Colon (tissue), 2 donors: ENCODE measurements at regions not wholly inside any gene's neighbourhood (a gene's known extent, or its start where the extent isn't known, plus 50 kb on each side); places are given as distances from the start of the nearest gene placed in this dataset.

Experiments
- FAIRE-seq: peaks from 2 replicates; lab custom pipeline; 2012; peaks lifted over from hg19 to GRCh38; lab: Jason Lieb, UNC
- donor health status: control.
- donor health status: control.

DNA sequence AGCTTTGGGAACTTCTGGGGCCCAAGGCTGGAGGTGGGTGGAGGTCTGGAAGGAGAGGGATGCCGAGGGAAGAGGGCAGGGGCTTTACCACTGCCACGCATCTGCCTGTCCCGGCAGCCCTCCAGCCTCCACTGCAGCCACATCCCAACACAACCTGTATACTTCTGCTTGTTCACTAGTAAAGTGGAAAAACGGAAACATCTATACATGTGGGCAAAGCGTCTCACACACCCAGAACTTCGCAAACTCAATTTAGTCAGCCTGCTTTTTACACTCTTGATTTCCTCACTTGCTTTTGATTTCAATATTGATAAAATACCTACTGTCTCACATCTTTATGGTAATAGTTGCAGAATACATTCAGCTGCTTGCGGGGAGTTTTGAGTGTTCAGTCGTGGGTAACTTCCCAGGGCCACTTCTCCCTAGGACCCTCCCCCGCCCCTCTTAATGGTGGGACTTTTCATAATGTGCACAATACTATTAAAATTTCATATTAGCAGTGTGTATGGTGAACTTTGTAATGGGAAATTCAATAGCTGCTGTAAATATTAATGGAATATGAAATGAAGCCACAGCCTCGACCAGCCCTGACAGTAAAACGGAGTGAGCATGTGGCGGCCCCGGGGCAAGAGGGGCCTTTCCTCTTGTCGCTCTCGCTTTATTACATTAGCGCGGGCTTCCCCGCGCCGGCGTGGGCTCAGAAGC is 85.2 kb downstream of the NR2F2 start:
- FAIRE-seq, result no peak

DNA sequence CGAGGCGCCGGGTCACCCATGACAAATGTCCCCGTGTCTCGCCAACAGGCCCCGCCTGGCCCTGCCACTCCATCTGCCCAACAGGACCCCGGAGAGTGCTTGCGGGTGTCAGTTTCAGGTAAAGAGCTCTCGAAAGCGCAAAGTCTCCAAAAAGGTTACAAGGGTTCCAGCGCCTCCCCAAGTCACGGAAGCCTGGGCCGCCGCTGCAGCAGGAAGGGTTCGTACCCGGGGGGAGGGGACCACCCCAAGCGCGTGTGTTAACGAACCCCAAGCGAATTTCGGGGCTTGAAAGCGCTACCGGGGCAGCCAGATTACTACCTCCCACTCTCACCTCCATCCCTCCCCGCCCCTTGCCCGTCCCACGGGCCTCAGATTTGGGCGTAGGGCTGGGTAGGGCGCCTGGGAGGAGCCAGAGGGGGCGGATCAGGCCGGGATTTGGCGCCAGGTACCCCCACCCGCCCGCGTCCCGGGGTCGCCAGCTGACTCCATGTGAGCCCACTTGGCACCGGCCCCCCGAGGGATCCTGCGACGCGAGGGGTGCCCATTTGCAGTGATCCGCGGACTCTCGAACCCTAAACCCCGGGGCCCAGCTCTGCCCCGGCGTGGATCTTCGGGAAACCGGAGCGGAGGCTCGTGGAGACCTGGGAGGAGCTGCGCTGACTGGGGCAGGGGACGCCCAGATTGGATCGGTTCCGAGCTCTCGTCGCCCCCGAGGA is 85.9 kb downstream of the NR2F2 start:
- no peak for FAIRE-seq

- no peak for FAIRE-seq
Measured at GRCh38 chr15:96416934-96417759, 86.6 kb downstream of the NR2F2 start.

GRCh38 chr15:96417760-96418130 is 87.2 kb downstream of the NR2F2 start:
- no peak for FAIRE-seq

DNA sequence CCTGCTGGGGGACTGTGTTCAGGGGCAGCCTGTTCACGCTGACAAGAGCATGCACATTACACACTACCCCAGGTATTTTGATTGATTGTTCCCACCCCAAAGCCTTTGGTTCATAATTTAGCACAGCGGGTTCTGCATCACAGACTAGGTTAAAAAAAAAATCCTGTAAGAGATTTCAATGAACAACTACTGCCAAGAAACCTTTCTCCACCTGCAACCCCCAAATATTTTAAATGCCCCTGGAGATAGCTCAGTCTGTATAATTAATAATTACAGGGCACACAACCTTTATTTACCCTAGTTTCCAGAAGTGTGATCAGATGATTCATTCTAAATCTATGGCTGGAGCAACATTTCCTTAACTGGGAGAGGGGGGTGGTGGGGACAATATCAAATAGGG is 87.6 kb downstream of the NR2F2 start:
- FAIRE-seq, result no peak

GRCh38 chr15:96421178-96421601 is 90.7 kb downstream of the NR2F2 start:
- FAIRE-seq, result no peak

- no peak for FAIRE-seq
Measured at GRCh38 chr15:96422125-96422524, 91.6 kb downstream of the NR2F2 start.

- no peak for FAIRE-seq
Measured at GRCh38 chr15:96424674-96425073, 94.2 kb downstream of the NR2F2 start.

- no peak for FAIRE-seq
Measured at GRCh38 chr15:96428742-96429141, 98.2 kb downstream of the NR2F2 start.

GRCh38 chr15:96431786-96432185 is 101.3 kb downstream of the NR2F2 start:
- no peak for FAIRE-seq

GRCh38 chr15:96435022-96435421 is 104.5 kb downstream of the NR2F2 start:
- no peak for FAIRE-seq

GRCh38 chr15:96435841-96436240 is 105.3 kb downstream of the NR2F2 start:
- FAIRE-seq, result no peak

DNA sequence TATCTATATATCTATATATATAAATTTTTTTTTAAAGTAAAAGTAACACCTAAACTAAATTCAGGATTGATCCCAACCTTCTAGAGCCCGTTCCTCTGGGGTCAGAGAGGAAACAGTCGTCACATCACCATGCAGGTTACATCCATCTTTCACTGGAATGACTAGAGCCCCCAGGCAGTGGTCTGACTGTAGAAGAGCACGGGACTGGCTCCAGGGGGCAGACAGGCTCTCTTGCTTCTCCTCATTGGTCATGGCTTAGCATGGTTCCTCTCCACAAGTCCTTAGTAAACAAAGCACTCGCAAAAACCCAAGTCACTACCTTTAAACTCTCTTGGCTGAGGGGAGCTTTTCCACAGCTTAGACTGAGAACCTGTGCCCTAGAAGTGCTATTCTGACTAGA is 110.5 kb downstream of the NR2F2 start:
- no peak for FAIRE-seq

- FAIRE-seq, result no peak
Measured at GRCh38 chr15:96442076-96442475, 111.6 kb downstream of the NR2F2 start.

DNA sequence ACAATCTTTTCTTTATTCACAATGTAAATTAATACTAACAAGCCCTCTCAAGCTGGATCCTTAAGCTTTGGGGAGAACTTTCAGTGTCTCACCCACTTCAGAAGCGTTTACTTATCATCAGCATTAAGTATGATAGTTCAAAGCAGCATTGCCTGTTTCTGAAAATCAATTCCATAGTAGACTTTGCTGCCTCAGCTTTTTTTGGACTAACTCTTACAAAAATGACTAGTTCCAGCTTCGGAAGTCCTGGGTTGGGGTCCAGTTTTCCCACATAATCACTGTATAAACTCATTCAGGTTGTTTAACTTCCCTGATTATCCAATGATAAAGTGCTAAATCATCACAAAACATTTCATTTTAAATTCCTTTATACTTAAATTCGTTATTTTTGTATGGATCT is 114.4 kb downstream of the NR2F2 start:
- FAIRE-seq, result no peak

DNA sequence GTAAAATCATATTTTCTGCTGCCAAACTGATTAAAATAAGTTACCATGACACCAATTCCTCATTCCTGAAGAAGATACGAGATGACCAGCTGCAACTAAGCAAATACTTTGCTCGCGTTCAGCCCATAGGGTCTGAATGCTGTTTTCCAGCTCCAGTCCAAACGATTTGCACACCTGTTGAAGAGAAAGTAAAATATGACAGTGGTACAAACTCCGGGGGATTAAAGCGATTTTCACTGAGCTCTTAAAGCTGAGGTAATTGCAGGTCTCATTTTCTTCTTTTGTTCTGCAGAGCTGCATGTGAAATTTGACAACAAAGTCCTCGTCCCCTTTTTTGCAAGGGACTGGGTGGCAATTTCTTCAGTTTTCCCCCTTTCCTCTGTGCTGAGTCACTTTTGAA is 118.4 kb downstream of the NR2F2 start:
- FAIRE-seq, result no peak

DNA sequence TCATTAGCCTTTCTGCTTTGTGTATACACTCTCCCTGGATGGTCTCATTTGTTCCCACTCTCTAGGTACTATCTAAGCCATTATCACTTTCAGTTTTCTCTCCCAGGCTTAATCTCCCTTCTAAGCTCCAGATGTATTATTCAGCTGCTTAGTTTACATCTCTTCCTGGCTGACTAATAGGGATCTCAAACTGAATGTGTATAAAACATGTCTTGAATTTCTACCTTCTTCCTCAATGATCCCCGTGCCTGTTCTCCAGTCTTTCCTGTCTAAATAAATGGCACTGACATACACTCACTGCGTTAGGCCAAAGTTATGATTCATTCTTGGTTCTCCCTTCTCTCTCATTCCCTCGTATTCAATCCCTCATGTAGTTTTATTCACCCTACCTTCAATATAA is 127.3 kb downstream of the NR2F2 start:
- no peak for FAIRE-seq

- no peak for FAIRE-seq
Measured at GRCh38 chr15:96460106-96460505, 129.6 kb downstream of the NR2F2 start.

DNA sequence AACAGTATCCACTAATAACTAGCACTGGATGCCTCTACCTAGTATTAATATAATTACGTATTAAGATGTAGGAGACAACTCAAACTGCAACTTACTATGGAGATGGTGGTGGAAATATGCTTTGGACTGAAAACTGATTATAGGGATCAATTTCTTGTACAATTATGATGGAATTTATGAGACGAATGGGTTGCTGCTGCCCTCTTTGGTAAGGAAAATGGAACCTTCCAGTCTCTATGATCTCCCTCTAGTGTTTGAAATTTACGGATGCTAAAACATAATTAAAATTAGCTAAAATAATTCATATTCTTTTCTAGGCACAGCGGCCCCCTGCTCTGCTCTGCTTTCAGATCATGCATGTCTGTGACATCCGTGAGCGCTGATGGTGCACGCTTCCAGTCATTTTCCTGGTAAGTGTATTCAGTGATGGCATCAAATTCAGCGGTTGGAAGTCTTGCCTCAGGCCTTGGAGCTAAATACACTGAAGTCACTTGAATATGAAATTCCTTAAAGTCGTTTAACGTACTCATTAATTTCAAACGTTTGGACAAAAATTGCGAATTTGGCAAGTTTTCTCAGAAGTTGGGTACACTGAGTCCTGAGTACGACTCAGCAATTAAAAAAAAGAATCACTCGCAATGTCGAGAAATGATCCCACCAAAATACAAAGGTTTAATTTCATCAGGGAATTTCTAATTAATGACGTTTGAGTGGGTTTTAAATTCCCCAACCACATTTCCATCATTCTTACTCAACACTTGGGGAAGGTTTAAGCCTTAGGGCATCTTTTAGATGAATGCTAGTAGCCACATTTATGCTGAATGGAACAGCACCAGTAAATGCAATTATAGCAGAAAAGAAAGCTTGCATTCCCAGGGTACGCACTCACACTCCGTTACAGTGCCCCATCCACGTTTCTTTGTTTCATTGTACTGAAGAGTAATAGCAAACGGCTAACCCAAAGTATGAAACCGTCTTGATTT is 132.6 kb downstream of the NR2F2 start:
- FAIRE-seq, result no peak

GRCh38 chr15:96466389-96466947 is 136.0 kb downstream of the NR2F2 start:
- no peak for FAIRE-seq

DNA sequence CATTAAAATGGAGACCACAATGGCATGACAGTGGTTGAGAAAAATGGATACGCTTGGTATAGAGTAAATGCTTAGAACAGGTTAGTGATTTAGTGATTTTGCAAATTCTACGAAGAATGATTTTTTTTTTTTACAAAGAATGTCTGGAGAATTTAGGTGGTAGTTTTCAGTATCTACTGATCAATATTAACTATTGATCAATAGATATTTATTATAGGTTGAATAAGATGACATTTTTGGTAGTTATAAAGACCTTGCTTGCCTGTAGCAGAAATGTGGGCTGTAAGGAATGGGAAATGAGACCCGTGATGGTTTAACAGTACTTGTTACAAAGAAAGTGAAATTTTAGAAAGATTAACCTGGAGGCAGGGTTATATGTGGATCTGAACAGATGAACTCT is 137.5 kb downstream of the NR2F2 start:
- FAIRE-seq, result no peak
